GM23338 (cell line): ENCODE measurements at regions not wholly inside any gene's neighbourhood (a gene's known extent, or its start where the extent isn't known, plus 50 kb on each side); places are given as distances from the start of the nearest gene placed in this dataset.

Experiments used
- ATAC-seq: fragments of 200-7000 bp; cut with Tn5 transposase; 3 replicates; pipeline ENCODE4 v1.9.1; 2020
- DNase-seq: peaks from one replicate; pipeline ENCODE4 v3.0.0-alpha.2; 2015; ENCODE audit warnings: low spot score
- H2AFZ ChIP-seq: fragments of 200-600 bp; sonication (generic); 2 replicates; pipeline ENCODE4 v1.8.0; 2016; ENCODE audit warnings: antibody characterized with exemption, mild to moderate bottlenecking, moderate library complexity
- H3F3A ChIP-seq: fragments of 200-600 bp; sonication (generic); replicated peaks from 2 replicates; pipeline ENCODE4 v1.8.0; 2017; ENCODE audit warnings: antibody characterized with exemption, mixed run types, low read depth
- H3K27ac ChIP-seq: fragments of 200-600 bp; sonication (generic); 2 replicates; pipeline ENCODE4 v1.6.1; 2016; ENCODE audit warnings: low read depth
- H3K27me3 ChIP-seq: fragments of 200-600 bp; sonication (generic); 2 replicates; pipeline ENCODE4 v1.8.0; 2016; ENCODE audit warnings: mild to moderate bottlenecking, mixed run types, moderate library complexity; ENCODE audit not compliant: insufficient read depth
- H3K36me3 ChIP-seq: fragments of 200-600 bp; sonication (generic); 2 replicates; pipeline ENCODE4 v1.8.0; 2016; ENCODE audit warnings: mild to moderate bottlenecking; ENCODE audit not compliant: insufficient read depth
- H3K4me1 ChIP-seq: fragments of 200-600 bp; sonication (generic); 2 replicates; pipeline ENCODE4 v1.8.0; 2016; ENCODE audit warnings: mild to moderate bottlenecking, moderate library complexity; ENCODE audit not compliant: insufficient read depth
- H3K4me2 ChIP-seq: fragments of 200-600 bp; sonication (generic); 2 replicates; pipeline ENCODE4 v1.7.1; 2017; ENCODE audit warnings: mixed run types
- H3K4me3 ChIP-seq: fragments of 200-600 bp; sonication (generic); 2 replicates; pipeline ENCODE4 v1.6.1; 2016; ENCODE audit warnings: mixed run types
- H3K79me2 ChIP-seq: fragments of 200-600 bp; sonication (generic); replicated peaks from 2 replicates; pipeline ENCODE4 v1.8.0; 2017; ENCODE audit warnings: mild to moderate bottlenecking; ENCODE audit not compliant: insufficient read depth
- H3K9me2 ChIP-seq: fragments of 200-600 bp; sonication (generic); 2 replicates; pipeline ENCODE4 v1.8.0; 2017; ENCODE audit not compliant: insufficient read depth
- H4K20me1 ChIP-seq: fragments of 200-600 bp; sonication (generic); replicated peaks from 2 replicates; pipeline ENCODE4 v1.8.0; 2017; ENCODE audit warnings: mild to moderate bottlenecking; ENCODE audit not compliant: insufficient read depth
- H3K27ac Mint-ChIP-seq: 2 replicates; pipeline ENCODE4 v1.8.0; 2020; ENCODE audit warnings: inconsistent platforms, mild to moderate bottlenecking, moderate library complexity, mixed read lengths
- H3K27me3 Mint-ChIP-seq: 3 replicates; pipeline ENCODE4 v1.8.0; 2022; ENCODE audit warnings: low read depth, mild to moderate bottlenecking, moderate library complexity, mixed read lengths, inconsistent platforms; ENCODE audit not compliant: insufficient read depth, poor library complexity
- H3K36me3 Mint-ChIP-seq: 3 replicates; pipeline ENCODE4 v1.8.0; 2021; ENCODE audit warnings: low read depth, mild to moderate bottlenecking, inconsistent platforms, moderate library complexity, mixed read lengths
- H3K4me1 Mint-ChIP-seq: 3 replicates; pipeline ENCODE4 v1.8.0; 2020; ENCODE audit warnings: mild to moderate bottlenecking, inconsistent platforms, mixed read lengths
- H3K4me3 Mint-ChIP-seq: 3 replicates; pipeline ENCODE4 v1.8.0; 2021; ENCODE audit warnings: moderate library complexity, mild to moderate bottlenecking, inconsistent platforms, mixed read lengths
- H3K9me3 Mint-ChIP-seq: 3 replicates; pipeline ENCODE4 v1.8.0; 2020; ENCODE audit warnings: moderate library complexity, mild to moderate bottlenecking, inconsistent platforms, mixed read lengths
- CREB1 ChIP-seq: fragments of 250-450 bp; sonication (Bioruptor Pico); IDR thresholded peaks from 2 replicates; pipeline ENCODE4 v1.5.0; 2020; ENCODE audit warnings: low read depth, mild to moderate bottlenecking, moderate library complexity
- EZH2 ChIP-seq: fragments of 200-600 bp; sonication (generic); IDR thresholded peaks from one replicate; pipeline ENCODE4 v1.8.0; 2017; ENCODE audit warnings: antibody characterized with exemption, mild to moderate bottlenecking, low read depth; ENCODE audit not compliant: unreplicated experiment
- EZH2phosphoT487 ChIP-seq: fragments of 200-600 bp; sonication (generic); IDR thresholded peaks from one replicate; pipeline ENCODE4 v1.8.1; 2018; ENCODE audit warnings: antibody characterized with exemption; ENCODE audit not compliant: unreplicated experiment
- JUNB ChIP-seq: IDR thresholded peaks from one replicate; pipeline ENCODE4 v1.6.1; 2016; ENCODE audit warnings: antibody characterized with exemption; ENCODE audit not compliant: unreplicated experiment
- NANOG ChIP-seq: IDR thresholded peaks from 2 replicates; pipeline ENCODE4 v1.6.1; 2016; ENCODE audit warnings: antibody characterized with exemption, borderline replicate concordance
- POLR2AphosphoS5 ChIP-seq: IDR thresholded peaks from 2 replicates; pipeline ENCODE4 v1.6.1; 2016; ENCODE audit warnings: antibody characterized with exemption, low read depth
- STAT1 ChIP-seq: IDR thresholded peaks from one replicate; pipeline ENCODE4 v1.6.1; 2016; ENCODE audit warnings: antibody characterized with exemption; ENCODE audit not compliant: unreplicated experiment
- ZNF114 ChIP-seq: fragments of 250-450 bp; sonication (Bioruptor Pico); IDR thresholded peaks from 2 replicates; pipeline ENCODE4 v1.5.0; 2020; ENCODE audit warnings: mild to moderate bottlenecking, moderate library complexity
- ZNF331 ChIP-seq: fragments of 250-450 bp; sonication (Bioruptor Pico); IDR thresholded peaks from 2 replicates; pipeline ENCODE4 v1.5.0; 2020; ENCODE audit warnings: low read depth, mild to moderate bottlenecking, moderate library complexity
- TF ChIP-seq, protein P1 (sequence below), 2 experiments: fragments of 200-600 bp in 1 of 2; sonication (generic) in 1 of 2; conservative IDR thresholded peaks; 2 replicates each; pipeline versions ENCODE4 v1.5.1 to v1.6.1; 2016 to 2017; ENCODE audit warnings: antibody characterized with exemption in 2 of 2, low read depth in 2 of 2, mild to moderate bottlenecking in 2 of 2, moderate library complexity in 1 of 2
- TF ChIP-seq, protein P2 (sequence below): fragments of 250-450 bp; sonication (Bioruptor Pico); IDR thresholded peaks from 2 replicates; pipeline ENCODE4 v1.5.0; 2020; ENCODE audit warnings: mild to moderate bottlenecking, moderate library complexity
- TF ChIP-seq, protein P3 (sequence below): IDR thresholded peaks from 2 replicates; pipeline ENCODE4 v1.6.1; 2016; ENCODE audit warnings: antibody characterized with exemption
- TF ChIP-seq, protein P4 (sequence below): IDR thresholded peaks from one replicate; pipeline ENCODE4 v1.6.1; 2018; ENCODE audit warnings: antibody characterized with exemption; ENCODE audit not compliant: unreplicated experiment

DNA sequence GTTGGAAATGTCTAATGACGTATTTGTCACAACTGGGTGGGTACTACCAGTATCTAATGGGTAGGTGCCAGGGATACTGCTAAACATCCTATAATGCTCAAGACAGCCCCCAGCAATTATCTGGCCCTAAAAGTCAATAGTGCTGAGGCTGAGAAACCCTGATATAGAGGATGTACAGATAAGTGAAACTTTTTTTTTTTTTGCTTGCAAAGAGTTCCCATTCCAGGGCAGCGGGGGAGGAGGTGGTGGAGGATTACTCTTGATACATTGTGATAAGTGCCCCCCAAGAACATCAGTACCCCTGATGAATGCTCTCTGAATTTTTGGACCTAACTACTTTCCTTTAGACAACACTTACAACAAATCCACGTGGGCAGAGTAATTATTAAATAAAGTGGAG is 329.7 kb upstream of the SPRED2 start:
- H3K27ac ChIP-seq, result no peak overlapping the region
- no peak overlapping the region for H3K4me3 ChIP-seq
- H3K9me2 ChIP-seq, result 0 out of 2 replicates have a peak, but pooled peaks cover 3% of the 10 kb centered on the region
- H3K36me3 Mint-ChIP-seq, result peaks cover 8% of the 10 kb centered on the region
- DNase-seq, result no peak
- H3F3A ChIP-seq, result no peaks in the 10 kb centered on the region
- H3K4me1 ChIP-seq, result no peaks in the 10 kb centered on the region
- peaks cover 8% of the 10 kb centered on the region for H3K9me3 Mint-ChIP-seq
- H3K27ac Mint-ChIP-seq, result no peak overlapping the region
- H3K4me3 Mint-ChIP-seq, result no peak overlapping the region
- no peaks in the 10 kb centered on the region for H3K4me1 Mint-ChIP-seq
- H4K20me1 ChIP-seq, result no peaks in the 10 kb centered on the region
- no peak overlapping the region for H2AFZ ChIP-seq
- H3K4me2 ChIP-seq, result no peak overlapping the region
- H3K36me3 ChIP-seq, result no peaks in the 10 kb centered on the region
- no peaks in the 10 kb centered on the region for H3K27me3 ChIP-seq
- no peak for TF ChIP-seq ZNF331
- TF ChIP-seq POLR2AphosphoS5, result no peak
- no peak for TF ChIP-seq EZH2
- TF ChIP-seq, protein P1, sequence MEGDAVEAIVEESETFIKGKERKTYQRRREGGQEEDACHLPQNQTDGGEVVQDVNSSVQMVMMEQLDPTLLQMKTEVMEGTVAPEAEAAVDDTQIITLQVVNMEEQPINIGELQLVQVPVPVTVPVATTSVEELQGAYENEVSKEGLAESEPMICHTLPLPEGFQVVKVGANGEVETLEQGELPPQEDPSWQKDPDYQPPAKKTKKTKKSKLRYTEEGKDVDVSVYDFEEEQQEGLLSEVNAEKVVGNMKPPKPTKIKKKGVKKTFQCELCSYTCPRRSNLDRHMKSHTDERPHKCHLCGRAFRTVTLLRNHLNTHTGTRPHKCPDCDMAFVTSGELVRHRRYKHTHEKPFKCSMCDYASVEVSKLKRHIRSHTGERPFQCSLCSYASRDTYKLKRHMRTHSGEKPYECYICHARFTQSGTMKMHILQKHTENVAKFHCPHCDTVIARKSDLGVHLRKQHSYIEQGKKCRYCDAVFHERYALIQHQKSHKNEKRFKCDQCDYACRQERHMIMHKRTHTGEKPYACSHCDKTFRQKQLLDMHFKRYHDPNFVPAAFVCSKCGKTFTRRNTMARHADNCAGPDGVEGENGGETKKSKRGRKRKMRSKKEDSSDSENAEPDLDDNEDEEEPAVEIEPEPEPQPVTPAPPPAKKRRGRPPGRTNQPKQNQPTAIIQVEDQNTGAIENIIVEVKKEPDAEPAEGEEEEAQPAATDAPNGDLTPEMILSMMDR (conservative IDR thresholded peaks at IDR 0.05; ENCODE audit: low read depth in 2 of 2), result no peak
- TF ChIP-seq, protein P2, sequence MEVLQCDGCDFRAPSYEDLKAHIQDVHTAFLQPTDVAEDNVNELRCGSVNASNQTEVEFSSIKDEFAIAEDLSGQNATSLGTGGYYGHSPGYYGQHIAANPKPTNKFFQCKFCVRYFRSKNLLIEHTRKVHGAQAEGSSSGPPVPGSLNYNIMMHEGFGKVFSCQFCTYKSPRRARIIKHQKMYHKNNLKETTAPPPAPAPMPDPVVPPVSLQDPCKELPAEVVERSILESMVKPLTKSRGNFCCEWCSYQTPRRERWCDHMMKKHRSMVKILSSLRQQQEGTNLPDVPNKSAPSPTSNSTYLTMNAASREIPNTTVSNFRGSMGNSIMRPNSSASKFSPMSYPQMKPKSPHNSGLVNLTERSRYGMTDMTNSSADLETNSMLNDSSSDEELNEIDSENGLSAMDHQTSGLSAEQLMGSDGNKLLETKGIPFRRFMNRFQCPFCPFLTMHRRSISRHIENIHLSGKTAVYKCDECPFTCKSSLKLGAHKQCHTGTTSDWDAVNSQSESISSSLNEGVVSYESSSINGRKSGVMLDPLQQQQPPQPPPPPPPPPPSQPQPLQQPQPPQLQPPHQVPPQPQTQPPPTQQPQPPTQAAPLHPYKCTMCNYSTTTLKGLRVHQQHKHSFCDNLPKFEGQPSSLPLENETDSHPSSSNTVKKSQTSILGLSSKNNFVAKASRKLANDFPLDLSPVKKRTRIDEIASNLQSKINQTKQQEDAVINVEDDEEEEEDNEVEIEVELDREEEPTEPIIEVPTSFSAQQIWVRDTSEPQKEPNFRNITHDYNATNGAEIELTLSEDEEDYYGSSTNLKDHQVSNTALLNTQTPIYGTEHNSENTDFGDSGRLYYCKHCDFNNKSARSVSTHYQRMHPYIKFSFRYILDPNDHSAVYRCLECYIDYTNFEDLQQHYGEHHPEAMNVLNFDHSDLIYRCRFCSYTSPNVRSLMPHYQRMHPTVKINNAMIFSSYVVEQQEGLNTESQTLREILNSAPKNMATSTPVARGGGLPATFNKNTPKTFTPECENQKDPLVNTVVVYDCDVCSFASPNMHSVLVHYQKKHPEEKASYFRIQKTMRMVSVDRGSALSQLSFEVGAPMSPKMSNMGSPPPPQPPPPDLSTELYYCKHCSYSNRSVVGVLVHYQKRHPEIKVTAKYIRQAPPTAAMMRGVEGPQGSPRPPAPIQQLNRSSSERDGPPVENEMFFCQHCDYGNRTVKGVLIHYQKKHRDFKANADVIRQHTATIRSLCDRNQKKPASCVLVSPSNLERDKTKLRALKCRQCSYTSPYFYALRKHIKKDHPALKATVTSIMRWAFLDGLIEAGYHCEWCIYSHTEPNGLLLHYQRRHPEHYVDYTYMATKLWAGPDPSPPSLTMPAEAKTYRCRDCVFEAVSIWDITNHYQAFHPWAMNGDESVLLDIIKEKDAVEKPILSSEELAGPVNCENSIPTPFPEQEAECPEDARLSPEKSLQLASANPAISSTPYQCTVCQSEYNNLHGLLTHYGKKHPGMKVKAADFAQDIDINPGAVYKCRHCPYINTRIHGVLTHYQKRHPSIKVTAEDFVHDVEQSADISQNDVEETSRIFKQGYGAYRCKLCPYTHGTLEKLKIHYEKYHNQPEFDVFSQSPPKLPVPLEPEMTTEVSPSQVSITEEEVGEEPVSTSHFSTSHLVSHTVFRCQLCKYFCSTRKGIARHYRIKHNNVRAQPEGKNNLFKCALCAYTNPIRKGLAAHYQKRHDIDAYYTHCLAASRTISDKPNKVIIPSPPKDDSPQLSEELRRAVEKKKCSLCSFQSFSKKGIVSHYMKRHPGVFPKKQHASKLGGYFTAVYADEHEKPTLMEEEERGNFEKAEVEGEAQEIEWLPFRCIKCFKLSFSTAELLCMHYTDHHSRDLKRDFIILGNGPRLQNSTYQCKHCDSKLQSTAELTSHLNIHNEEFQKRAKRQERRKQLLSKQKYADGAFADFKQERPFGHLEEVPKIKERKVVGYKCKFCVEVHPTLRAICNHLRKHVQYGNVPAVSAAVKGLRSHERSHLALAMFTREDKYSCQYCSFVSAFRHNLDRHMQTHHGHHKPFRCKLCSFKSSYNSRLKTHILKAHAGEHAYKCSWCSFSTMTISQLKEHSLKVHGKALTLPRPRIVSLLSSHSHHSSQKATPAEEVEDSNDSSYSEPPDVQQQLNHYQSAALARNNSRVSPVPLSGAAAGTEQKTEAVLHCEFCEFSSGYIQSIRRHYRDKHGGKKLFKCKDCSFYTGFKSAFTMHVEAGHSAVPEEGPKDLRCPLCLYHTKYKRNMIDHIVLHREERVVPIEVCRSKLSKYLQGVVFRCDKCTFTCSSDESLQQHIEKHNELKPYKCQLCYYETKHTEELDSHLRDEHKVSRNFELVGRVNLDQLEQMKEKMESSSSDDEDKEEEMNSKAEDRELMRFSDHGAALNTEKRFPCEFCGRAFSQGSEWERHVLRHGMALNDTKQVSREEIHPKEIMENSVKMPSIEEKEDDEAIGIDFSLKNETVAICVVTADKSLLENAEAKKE (CRISPR knock-in tag), result no peak
- no peak for TF ChIP-seq STAT1
- TF ChIP-seq, protein P3, sequence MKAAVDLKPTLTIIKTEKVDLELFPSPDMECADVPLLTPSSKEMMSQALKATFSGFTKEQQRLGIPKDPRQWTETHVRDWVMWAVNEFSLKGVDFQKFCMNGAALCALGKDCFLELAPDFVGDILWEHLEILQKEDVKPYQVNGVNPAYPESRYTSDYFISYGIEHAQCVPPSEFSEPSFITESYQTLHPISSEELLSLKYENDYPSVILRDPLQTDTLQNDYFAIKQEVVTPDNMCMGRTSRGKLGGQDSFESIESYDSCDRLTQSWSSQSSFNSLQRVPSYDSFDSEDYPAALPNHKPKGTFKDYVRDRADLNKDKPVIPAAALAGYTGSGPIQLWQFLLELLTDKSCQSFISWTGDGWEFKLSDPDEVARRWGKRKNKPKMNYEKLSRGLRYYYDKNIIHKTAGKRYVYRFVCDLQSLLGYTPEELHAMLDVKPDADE, result no peak
- TF ChIP-seq, protein P4, sequence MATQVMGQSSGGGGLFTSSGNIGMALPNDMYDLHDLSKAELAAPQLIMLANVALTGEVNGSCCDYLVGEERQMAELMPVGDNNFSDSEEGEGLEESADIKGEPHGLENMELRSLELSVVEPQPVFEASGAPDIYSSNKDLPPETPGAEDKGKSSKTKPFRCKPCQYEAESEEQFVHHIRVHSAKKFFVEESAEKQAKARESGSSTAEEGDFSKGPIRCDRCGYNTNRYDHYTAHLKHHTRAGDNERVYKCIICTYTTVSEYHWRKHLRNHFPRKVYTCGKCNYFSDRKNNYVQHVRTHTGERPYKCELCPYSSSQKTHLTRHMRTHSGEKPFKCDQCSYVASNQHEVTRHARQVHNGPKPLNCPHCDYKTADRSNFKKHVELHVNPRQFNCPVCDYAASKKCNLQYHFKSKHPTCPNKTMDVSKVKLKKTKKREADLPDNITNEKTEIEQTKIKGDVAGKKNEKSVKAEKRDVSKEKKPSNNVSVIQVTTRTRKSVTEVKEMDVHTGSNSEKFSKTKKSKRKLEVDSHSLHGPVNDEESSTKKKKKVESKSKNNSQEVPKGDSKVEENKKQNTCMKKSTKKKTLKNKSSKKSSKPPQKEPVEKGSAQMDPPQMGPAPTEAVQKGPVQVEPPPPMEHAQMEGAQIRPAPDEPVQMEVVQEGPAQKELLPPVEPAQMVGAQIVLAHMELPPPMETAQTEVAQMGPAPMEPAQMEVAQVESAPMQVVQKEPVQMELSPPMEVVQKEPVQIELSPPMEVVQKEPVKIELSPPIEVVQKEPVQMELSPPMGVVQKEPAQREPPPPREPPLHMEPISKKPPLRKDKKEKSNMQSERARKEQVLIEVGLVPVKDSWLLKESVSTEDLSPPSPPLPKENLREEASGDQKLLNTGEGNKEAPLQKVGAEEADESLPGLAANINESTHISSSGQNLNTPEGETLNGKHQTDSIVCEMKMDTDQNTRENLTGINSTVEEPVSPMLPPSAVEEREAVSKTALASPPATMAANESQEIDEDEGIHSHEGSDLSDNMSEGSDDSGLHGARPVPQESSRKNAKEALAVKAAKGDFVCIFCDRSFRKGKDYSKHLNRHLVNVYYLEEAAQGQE, result no peak
- no peak for TF ChIP-seq NANOG
- TF ChIP-seq ZNF114 (CRISPR knock-in tag), result no peak
- no peak for TF ChIP-seq JUNB
- no peak for TF ChIP-seq EZH2phosphoT487
- TF ChIP-seq CREB1 (CRISPR knock-in tag), result no peak
- no peak for ATAC-seq
- H3K27me3 Mint-ChIP-seq, result no peaks in the 10 kb centered on the region
- H3K79me2 ChIP-seq, result no peaks in the 10 kb centered on the region
